GM19397 (cell line): ENCODE measurements at regions not wholly inside any gene's neighbourhood (a gene's known extent, or its start where the extent isn't known, plus 50 kb on each side); places are given as distances from the start of the nearest gene placed in this dataset.

Experiments
- ATAC-seq: cut with Tn5 transposase; IDR thresholded peaks from one replicate; pipeline ENCODE4 v1.9.1; 2021; ENCODE audit warnings: mild to moderate bottlenecking, moderate library complexity; ENCODE audit not compliant: unreplicated experiment

DNA sequence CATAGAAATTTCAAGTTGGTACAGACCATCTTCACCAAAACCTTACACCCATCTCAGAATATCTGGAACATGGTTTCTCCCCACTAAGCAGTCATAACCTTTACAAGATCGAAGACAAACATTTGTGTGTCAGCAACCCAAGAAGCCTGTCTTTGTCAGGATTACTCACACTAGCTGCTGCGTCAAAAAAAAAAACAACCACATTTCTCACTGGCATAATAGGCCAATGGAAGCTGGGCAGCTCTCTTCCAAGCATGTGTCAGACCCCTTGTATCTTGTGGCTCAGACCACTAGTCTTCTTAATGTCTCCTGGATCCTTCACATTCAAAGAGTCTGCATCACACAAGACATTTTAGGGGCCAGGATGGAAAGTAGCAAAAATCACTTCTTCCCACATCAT, 266.9 kb upstream of the IGF1R start:
- ATAC-seq = no peak

- no peak for ATAC-seq
Measured at GRCh38 chr15:98382139-98382538, 266.2 kb upstream of the IGF1R start.

DNA sequence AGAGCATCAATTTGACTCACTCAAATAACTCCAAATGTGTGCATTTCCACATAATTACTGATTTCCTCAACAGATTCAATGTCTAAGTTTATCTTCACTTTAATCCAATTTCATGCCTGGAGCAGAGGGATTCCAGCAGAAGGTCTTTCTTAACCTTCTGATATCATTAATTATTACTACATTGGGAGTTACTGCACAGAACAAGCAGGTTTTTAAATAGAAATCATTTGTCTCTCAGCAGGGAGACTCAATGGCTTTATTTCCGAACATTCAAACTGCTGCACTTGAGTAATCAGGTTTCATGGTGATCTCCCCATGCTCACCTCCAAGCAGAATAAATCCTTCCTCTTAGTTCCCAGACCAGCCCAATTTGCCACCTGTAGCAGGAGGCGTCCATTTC, 264.8 kb upstream of the IGF1R start:
- no peak for ATAC-seq

DNA sequence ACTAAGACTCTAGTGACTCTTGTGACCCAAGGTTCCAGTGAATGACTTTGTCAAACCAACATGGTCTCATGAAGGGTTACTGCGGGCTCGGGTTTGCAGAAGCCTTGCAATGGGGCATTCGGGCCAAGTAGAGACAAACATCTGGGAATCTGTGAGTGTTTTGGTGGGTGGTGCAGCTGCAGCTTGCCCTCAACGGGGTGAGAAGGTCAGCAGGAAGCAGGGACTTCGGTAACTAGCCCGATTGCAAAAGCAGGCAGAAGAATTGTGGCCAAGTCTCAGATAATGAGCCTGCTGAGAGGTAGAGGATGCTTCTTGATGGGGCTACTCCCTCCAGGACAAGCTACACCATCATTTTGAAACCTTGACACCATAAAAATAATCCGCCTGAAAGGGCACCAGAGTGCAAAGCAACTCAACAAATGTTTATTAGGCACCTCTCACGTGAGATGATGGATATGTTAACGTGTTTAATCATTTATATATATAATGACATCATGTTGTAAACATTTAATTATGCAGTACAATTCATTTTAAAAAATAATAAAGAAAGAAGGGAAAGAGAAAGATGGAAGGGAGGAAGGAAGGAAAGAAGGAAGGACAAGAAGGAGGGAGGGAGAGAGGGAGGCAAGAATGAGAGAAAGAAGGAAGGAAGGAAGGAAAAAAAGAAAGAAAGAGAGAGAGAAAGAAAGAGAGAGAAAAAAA, 263.9 kb upstream of the IGF1R start:
- ATAC-seq = no peak

- ATAC-seq = no peak
Measured at GRCh38 chr15:98385752-98386381, 262.5 kb upstream of the IGF1R start.

GRCh38 chr15:98386561-98386960, 261.8 kb upstream of the IGF1R start:
- no peak for ATAC-seq

GRCh38 chr15:98387866-98388265, 260.5 kb upstream of the IGF1R start:
- no peak for ATAC-seq

DNA sequence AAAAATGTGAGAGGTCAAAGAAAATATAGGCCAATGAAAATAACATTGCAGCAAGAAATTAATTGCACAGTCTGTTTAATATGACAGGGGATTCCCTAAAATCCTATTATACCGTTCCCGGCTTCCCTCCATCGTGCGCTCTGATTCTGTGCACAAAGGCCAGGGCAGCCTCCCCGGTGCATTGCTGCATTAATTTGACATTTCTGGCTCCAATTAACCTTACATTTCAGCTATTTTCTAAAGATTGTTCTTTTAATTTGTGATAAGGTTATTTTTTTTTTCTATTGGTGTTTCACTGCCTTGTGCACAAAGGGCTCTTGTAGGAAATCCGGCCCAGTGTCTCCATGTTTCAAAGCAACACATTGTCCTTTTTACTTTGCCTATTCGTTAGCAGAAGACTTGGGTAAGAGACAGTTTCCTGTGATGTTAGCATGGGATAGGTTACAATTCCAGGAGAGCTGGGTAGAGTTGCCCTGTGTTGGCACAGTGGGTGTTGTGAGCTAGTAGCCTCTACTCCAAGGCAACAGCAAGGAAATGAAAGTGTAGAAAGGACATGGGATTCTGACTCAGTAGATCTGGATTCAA, 257.3 kb upstream of the IGF1R start:
- no peak for ATAC-seq

GRCh38 chr15:98391568-98391967, 256.8 kb upstream of the IGF1R start:
- ATAC-seq = no peak

GRCh38 chr15:98393471-98393870, 254.9 kb upstream of the IGF1R start:
- ATAC-seq = no peak

GRCh38 chr15:98394546-98394945, 253.8 kb upstream of the IGF1R start:
- ATAC-seq = no peak

- no peak for ATAC-seq
Measured at GRCh38 chr15:98395974-98396610, 252.2 kb upstream of the IGF1R start.

DNA sequence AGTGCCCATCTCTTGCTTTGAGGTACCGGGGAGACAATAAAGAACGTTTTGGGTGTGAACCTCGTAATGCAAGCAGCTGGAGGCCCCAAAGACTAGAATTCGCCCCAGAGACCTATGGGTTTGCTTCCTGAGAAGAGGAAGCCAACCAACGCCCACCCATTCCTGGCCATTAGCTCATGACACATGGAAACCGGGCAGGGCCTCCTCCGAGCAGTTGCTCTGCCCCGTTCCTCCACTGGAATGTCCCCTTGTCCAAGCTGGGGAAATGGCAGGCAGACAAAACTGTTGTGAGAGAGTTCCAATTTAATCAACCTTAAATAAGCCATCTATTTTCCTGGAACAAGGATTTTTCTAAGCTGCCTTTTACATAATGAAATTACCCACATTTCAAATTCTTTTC, 250.9 kb upstream of the IGF1R start:
- ATAC-seq = no peak

DNA sequence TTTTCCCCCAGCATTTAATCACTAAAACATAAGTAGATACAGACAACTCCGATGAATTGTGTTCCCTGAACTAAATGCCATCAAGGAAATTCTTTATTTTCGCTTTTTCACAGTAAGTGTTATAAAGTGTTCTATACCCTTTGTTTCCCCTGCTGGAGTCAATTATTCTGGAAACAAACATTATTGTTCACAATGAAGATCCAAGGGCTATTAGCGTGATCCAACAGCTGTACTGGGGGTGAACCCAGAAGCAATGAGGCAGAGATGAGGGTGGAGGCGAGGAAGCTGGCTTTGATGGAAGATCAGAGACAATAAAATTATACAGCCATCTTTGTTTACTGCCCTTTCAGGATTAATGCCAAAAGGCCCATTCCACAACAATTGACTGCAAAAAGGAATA, 250.3 kb upstream of the IGF1R start:
- no peak for ATAC-seq

- no peak for ATAC-seq
Measured at GRCh38 chr15:98398886-98399285, 249.5 kb upstream of the IGF1R start.

GRCh38 chr15:98400120-98400519, 248.2 kb upstream of the IGF1R start:
- ATAC-seq = no peak

DNA sequence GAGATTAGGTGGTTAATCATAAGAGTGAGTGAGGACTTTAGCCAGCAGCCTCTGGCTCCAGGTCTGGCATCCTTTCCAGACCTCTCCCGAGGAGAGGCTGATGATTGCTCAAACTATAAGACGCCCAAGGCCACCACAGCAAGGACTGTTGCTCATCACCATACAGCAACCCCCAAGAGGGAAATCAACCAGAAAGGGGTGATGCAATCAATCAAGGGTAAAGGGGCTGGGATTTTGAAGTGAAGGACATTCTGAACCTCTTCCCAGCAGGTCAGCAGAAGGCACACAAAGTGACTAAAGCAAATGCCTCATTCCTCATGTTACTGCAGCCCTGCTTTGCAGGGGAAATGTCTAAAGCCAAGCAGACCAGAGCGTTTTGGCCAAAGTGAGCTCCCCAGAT, 247.3 kb upstream of the IGF1R start:
- no peak for ATAC-seq

DNA sequence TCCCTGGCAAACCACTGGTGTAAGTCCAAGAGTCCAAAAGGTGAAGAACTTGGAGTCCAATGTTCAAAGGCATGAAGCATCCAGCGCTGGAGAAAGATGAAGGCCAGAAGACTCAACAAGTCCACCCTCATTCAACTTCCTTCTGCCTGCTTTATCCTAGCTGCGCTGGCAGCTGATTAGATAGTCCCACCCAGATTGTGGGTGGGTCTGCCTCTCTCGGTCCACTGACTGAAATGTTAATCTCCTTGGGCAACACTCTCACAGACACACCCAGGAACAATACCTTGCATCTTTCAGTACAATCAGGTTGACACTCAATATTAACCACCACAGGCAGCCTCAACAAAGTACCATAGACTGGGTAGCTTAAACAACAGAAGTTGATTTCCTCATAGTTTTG, 245.9 kb upstream of the IGF1R start:
- ATAC-seq = no peak

GRCh38 chr15:98403169-98403568, 245.2 kb upstream of the IGF1R start:
- ATAC-seq = no peak

DNA sequence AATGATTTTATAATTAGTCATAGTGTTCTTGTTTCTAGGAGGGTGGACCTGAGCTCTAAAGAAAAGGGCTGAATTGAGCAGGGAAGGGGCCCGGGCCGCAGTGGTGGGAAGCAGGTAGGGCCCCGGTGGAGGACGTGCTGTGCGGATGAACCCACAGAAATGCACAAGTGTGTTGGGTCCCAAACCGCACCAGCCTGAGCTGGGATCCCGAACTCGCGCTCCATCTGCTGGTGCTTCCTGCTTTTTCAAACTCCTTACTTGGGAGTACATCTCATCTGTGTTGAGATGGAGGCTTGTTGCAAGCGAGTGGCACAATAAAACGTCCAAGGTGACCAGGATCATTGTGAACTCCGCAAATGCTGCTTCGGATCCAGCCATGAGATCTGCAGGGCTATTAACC, 244.8 kb upstream of the IGF1R start:
- ATAC-seq = no peak

DNA sequence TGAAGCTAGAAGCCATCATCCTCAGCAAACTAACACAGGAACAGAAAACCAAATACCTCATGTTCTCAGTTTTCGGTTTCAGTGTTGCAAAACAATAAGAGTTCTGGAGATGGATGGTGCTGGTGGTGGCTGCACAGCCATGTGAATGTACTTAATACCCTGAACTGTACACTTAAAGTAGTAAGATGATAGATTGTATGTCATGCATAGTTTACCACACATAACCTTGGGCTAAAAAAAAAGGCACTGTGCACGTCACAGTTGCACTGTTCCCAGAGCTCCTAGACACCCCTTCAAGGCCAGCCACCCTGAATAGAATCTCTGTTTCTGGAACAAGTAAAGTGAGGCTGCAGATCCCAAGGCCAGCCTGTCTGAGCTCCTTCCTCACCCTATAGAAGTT, 243.3 kb upstream of the IGF1R start:
- ATAC-seq = no peak

DNA sequence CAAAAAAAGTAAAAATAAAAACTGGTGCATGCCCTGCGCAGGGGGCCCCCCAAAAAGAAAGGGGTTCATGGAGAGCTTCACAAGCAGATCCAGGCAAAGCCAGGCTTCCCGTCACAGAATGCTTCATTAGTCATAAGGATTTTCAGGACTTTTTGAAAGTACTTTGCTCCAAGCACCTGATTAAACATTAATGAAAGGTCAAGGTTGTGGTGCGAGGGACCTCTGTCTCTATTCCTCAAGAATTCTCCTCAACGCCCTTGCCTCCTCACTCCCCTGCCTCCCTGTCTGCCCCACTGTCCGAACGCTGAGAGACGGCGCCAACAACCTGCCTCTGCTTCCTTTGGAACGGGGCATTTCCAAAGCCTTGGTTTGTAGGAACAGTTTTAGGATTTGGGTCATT, 240.1 kb upstream of the IGF1R start:
- no peak for ATAC-seq
